HG03342 (cell line): ENCODE measurements at regions not wholly inside any gene's neighbourhood (a gene's known extent, or its start where the extent isn't known, plus 50 kb on each side); places are given as distances from the start of the nearest gene placed in this dataset.
"Not testable (repeated sequence)": the region's sequence is repeated elsewhere in the genome, so short reads cannot be mapped to it uniquely, and the experiment has no call there.

Experiments used
- ATAC-seq: cut with Tn5 transposase; IDR thresholded peaks from one replicate; pipeline ENCODE4 v1.9.1; 2021; ENCODE audit warnings: mild to moderate bottlenecking, moderate library complexity; ENCODE audit not compliant: unreplicated experiment

DNA sequence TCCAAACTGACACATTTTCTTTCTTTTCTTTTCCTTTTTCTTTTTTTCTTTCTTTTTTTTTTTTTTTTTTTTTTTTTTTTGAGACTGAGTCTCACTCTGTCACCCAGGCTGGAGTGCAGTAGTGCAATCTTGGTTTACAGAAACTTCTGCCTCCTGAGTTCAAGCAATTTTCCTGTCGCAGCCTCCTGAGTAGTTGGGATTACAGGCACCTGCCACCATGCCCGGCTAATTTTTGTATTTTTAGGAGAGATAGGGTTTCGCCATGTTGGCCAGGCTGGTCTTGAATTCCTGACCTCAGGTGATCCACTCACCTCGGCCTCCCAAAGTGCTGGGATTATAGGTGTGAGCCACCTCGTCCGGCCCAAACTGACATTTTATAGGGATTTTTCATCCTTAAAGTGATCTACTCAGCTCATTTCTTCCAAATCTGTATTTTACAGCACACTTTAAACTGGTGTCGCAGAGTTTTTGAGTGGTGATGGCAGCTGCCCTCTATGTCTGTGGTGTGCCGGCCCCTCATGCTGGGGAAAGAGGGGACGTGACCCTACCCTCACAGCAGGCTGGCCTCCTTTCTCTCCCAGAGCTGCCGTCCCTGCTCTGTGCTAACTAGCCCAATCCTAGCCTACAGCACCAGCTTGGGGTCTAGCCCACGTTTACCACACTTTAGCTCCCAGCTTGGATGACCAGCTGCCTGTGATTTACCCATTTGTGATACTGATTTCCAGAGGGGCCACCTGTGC, 211.9 kb upstream of the HAAO start:
- ATAC-seq, result not testable (repeated sequence)

DNA sequence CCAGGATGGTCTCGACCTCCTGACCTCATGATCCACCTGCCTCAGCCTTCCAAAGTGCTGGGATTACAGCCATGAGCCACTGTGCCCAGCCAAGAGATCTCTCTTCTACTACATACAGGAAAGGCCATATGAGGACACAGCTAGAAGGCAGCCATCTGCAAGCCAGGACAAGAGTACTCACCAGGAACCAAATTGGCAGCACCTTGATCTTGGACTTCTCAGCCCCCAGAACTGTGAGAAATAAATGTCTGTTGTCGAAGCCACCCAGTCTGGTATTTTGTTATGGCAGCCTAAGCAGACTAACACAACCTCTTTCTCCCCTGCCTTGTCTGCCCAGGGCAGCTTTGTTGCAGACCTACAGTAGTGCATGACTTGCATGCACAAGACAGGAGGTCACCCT, 211.3 kb upstream of the HAAO start:
- no peak for ATAC-seq

DNA sequence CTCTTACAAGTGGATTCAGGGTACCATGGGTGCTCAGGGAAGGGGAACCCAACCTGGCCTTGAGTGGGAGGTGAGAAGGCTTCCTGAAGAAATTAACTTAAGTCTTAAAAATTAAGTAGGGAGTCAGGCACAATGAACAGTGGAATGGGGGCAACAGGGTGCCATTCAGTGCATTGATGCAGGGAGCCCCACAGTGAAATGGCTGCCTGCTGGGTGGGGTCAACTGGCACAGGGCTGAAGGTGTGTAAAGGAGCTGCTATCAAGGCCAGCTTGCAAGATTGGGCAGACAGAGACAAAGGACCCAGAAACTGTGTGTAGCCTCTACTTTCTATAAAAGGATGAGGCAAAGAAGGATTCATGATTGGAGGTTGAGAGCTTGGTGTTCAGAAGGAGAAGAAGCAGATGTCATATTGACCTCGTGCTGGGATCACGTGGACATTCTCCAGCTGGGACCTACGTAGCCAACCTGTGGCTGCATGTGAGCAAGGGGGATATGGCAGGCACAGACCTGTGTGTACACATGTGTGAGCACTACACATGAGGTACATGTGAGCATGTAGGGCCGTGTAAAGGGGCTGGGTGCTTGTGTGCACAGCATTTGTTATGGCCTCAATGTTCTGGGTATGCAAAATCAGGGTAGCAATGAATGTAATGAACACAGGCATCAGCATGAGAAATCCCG, 209.5 kb upstream of the HAAO start:
- ATAC-seq, result no peak

DNA sequence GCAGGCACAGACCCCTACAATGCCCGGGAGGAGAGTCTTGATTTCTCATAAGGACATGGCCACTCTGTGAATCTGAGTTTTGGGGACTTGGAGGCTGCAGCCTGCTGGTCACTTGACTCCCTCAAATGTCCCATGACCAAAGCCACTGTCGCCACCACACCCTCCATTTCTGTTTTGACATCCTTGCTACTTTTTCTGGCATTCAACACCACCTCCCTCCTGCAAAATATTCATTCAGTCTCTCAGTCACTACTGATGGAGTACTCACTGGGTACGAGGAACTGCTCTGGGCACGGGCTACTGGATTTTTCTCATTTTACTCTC, 208.6 kb upstream of the HAAO start:
- ATAC-seq, result no peak

DNA sequence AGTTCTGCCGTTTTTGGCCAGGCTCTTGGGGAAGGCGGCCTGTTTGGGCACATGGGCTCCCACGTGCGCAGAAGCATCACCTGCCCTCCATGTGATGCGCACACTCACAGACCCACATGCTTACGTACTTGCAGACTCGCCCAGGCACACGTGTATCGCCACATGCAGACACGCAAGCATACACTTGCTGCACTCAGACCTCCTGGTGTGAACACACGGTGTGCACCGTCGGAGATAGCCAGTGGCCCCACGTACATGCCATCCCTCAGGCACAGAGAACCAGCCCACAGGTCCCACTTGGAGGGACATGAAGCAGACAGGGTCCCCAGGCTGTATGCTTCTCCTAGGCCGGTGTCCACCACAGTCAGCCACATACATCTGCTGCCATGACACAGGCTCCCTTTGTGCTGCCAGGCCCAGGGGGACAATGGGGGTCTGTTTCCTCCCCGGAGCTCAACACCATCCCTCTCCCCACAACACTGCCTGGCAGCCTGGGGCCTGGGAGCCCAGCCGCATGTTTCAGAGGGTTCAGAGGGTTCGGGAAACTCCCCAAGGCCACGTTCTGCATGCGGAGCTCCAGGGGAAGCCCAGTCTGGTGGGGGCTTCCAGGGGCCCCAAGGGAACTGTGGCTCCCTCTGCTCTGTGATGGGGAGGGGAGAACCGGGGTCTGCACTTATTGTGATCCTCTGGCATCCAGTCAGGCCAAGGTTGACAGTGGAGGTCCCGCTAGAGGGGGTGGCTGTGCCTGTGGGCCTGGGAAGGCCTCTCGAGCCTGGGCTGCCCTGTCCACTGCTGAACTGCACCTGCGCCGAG, 208.1 kb upstream of the HAAO start:
- no peak for ATAC-seq

DNA sequence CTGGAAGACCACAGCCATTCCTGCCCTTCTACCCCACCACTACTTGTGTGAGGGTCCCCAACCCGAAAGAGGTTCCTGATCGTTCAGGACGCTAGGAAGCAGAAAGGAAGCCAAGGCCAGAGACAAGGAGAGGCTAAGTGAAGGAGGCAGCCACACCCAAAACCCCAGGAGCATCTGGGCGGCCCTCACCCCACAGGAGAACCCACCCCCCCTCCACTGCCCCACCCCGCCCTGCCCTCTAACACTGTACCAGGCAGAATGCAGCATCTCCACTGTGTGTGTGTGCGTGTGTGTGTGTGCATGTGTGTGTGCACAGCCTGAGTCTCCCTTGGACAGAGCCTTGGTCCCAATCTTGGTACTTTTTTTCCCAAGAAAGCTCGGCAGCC, 207.5 kb upstream of the HAAO start:
- ATAC-seq, result no peak

DNA sequence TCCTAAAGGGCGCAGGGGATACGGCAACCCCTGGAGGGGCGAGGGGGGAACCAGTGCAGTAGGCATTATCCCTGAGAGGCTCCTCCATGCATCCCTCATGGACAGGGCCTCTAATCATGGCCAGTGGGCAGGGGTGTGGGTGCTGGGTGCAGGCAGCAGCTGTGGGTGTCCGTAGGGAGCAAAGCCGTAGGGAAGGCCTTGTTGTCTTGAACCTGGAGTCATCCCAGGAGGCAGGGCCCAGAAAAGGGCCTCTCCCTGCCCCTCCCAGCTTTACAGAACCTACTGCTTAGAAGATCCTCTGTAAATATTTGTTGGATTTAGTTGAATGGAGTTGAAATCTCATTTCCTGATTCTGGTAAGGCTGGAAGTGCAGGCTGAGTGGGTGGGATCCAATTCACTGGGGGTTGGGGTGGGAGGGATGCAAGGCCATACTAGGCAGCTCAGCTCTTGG, 207.0 kb upstream of the HAAO start:
- no peak for ATAC-seq

DNA sequence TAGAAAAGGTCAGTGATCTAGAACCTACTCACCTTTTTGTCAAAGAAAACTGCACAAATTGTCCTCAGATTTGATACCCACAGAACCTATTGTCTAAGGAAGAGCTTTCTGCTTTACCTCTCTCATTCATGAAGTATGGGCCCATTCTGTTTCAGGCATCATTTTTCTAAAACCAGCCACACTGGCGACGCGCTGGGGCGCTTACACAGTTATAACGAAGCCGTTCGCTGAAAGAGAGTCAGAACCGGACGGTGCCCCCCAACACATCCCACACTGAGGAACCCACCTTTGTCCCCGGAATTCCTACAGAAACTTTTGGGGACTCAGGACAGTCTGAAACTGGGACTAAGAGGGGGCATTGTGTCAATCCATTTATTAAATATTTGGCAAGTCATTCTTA, 206.3 kb upstream of the HAAO start:
- ATAC-seq, result no peak

DNA sequence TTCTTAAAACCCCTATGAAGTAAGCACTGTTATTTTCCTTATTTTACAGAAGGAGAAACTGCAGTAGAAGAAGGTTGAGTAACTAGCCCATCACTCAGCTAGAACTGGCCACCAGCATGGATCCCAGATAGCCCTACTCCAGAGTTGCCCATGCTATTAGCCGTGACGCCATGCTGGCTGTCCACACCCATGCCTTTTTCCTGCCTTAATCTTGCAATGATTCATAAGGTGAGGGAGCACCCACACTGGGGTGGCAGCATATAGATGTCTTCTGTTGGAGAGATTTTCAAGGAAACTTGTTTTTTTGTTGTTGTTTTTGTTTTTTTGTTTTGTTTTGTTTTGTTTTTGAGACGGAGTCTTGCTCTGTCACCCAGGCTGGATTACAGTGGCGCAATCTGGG, 204.1 kb upstream of the HAAO start:
- no peak for ATAC-seq

DNA sequence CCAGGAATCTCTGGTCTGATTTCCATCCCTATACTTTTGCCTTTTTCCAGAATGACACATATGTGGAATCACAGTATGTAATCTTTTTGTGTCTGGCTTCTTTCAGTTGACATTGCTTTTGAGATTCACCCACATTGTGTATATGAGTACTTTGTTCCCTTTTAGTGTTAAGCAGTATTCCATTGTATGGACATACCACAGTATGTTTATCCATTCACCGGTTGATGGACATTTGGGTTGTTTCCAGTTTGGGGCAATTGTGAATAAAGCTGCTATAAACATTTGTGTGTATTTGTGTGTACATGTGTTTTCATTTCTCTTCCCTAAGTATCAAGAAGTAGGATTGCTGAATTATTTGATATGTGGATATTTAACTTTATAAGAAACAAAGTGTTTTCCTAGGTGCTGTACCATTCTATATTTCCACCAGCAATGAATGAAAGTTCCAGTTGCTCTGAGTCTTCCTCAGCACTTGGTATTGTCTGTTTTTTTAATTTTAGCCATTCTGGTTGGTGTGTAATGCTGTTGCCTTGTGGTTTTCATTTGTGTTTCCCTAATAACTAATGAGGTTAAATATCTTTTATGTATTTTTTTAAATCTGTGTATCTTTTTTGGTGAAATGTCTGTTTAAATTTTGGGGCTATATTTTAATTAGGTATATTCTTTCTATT, 203.5 kb upstream of the HAAO start:
- no peak for ATAC-seq

DNA sequence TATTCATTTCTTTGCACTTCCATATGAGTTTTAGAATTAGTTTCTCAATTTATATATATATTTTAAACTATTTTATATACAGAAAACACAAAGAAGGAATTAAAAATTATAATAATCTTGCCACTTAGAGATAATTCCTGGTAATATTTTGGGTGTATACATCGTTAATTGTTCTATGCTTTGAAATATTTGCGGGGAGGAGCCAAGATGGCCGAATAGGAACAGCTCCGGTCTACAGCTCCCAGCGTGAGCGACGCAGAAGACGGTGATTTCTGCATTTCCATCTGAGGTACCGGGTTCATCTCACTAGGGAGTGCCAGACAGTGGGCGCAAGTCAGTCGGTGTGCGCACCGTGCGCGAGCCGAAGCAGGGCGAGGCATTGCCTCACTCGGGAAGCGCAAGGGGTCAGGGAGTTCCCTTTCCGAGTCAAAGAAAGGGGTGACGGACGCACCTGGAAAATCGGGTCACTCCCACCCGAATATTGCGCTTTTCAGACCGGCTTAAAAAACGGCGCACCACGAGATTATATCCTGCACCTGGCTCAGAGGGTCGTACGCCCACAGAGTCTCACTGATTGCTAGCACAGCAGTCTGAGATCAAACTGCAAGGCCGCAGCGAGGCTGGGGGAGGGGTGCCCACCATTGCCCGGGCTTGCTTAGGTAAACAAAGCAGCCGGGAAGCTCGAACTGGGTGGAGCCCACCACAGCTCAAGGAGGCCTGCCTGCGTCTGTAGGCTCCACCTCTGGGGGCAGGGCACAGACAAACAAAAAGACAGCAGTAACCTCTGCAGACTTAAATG, 197.1 kb upstream of the HAAO start:
- not testable (repeated sequence) for ATAC-seq

DNA sequence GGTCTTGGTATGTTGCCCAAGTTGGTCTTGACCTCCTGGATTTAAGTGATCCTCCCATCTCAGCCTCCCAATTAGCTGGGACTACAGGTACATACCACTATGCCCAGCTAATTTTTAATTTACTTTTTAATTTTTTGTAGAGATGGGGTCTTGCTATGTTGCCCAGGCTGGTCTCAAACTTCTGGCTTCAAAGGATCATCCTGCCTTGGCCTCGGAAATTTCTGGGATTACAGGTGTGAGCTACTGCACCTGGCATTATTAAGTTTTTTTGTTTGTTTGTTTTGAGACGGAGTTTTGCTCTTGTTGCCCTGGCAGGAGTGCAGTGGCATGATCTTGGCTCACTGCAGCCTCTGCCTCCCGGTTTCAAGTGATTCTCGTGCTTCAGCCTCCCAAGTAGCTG, 195.7 kb upstream of the HAAO start:
- ATAC-seq, result not testable (repeated sequence)

DNA sequence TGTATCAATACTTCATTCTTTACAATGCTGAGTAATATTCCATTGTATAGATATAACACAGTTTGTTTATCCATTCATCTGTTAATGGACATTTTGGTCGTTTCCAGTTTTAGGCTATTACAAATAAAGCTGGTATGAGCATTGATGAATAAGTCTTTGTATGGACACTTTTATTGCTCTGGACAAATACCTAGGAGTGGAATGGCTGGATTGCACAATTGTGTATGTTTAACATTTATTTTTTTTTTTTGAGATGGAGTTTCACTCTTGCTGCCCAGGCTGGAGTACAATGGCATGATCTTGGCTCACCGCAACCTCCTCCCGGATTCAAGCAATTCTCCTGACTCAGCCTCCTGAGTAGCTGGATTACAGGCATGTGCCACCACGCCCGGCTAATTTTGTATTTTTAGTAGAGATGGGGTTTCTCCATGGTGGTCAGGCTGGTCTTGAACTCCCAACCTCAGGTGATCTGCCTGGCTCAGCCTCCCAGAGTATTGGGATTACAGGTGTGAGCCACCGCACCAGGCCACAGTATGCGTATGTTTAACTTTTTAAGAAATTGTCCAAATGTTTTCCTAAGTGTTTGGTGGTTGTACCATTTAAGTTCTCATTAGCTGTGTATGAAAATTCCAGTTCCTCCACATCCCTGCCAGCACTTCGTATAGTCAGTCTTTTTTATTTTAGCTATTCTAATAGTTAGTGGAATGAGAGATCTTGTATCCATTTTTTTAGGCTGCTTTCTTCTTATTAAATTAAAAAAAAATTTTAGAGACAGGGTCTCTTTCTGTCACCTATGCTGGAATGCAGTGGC, 194.9 kb upstream of the HAAO start:
- no peak for ATAC-seq

DNA sequence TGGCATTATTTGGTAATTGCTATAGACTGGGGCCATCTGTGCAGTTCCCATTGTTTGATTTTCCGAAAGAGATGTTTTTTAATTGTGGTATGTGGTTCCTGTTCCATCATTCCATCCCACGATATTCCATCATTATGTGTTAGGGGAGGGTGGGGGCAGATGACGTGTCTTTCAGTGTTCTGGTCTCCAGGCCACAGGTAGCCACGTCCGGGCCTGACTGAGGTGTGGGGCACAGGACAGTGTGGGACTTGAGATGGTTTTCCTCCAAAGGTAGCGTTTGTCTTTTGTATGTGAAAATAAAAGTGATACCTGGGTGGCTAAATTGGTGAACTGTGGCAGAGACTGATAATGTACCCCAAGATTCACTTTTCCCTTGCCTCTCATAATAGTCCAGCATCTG, 192.2 kb upstream of the HAAO start:
- no peak for ATAC-seq

DNA sequence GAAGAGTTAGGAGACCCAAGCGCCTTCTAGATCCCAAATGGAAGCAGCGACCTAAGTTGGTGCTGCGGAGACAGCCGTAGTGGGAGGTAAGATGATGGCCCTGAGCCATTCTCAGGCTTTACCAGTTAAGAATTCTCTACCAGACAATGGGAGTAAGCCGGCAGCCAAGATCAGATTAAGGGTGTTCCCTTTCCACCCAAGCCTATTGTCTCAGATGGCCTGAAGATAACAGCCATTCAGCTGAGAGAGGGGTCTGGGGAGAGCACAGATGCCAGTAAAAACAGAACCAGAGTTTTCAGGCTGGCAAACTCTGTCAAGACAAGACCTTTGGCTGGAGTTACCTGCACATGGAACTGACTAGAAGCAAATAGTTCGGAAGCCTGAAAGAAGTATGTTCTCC, 191.7 kb upstream of the HAAO start:
- ATAC-seq, result no peak

DNA sequence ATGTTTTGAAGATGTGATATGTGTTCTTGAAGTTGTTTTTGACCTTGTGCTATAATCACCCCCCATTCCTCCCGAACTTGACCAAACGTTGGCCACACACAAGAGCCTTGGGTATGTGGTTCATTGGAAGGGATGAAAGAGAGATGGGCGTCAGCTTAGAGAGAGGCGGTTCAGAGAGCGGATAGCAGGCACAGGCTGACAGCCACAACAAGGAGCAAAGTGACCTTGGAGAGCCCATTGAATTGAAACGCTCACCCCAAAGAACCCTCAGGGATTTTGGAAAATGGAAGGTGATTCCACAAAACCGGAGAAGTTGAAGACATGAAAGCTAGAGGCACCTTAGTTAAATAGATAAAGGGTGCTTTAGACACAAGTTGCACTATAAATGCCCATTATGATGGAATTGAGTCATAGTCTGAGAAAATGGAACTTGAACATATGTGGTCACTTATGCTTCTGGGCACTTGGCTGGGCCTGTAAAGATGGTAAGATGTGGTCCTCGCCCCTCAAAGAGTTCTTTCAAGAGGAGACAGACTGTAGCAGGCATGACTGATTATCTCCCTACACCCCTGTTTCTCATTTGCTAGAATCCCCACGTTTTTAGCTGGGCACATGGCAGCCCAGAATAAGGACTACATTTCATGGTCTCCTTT, 188.5 kb upstream of the HAAO start:
- ATAC-seq, result no peak

DNA sequence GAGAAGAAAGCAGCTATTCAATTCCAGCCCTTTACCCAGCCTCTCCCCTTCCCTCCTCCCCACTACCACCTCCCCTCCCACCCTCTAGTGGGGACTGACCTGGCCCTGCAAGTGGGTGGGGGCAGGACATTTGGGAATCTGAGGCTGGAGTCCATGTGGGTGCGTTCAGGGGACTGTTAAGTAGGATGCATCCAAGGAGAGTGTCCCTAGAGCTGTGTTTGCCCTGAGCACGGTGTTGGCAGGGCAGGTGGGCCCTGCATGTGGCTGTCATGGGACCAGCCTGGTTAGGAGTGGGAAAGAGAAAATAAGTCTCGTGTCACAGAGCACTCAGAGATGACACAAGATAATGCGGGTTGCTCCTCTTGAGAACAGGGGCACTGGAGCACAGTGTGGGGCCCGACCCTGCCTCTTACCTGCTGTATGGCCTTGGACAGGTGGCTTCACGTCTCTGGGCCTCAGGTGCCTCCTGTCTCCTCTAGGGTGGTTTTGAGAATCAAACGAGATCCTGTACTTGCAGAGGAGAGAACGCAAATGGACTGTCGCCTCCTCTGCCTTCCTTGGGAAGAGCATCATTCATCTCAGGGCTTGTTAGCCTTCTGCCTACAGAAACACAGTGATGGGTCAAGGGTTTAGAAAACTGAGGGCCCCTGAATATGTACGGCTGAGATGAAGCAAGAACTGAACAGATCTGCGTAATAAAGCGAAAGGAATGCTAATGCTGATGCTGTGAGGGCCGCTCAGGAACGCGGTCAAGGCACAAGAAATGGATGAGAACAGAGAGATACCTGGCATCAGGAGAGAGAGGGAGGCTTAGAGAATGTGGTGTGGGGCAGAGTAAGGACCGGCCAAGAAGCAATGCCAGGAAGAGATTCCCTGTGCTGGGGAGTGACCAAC, 187.7 kb upstream of the HAAO start:
- no peak for ATAC-seq

DNA sequence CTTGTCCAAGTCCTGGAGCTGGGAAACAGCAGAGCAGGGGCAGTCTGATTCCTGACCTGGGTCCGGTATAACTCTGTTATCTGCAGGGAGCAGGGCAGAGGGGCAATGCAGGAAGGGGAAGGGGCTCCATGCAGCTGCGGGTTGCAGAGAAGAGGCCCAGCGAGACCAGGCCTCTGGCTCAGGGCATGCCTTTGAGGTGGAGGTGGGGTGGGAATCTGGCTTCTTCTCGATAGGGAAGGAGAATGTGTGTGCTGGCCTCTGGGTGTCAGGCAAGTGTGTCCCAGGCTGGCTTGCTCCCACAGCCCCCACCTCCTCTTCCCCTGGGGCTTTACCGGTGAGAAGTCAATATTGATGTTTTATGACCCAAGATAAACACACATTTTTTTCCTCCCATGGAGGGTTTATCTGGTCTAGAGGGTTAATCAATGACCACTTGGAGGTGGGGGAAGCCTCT, 187.1 kb upstream of the HAAO start:
- no peak for ATAC-seq
